ENCODE measurements at regions not wholly inside any gene's neighbourhood (a gene's known extent, or its start where the extent isn't known, plus 50 kb on each side); places are given as distances from the start of the nearest gene placed in this dataset.

GRCh38 chr10:35819011-35819410, 176.9 kb upstream of the FZD8 start:
- no peak for TF ChIP-seq CBX3 (IDR thresholded peaks at IDR 0.05; ENCODE audit: low read depth)
- no peak for TF ChIP-seq CTCF (IDR thresholded peaks at IDR 0.05 in 2 of 3, conservative IDR thresholded peaks at IDR 0.05 in 1 of 3; ENCODE audit: borderline replicate concordance in 1 of 3, insufficient read depth in 1 of 3, low read depth in 2 of 3, low read length in 2 of 3)
